ENCODE measurements at regions not wholly inside any gene's neighbourhood (a gene's known extent, or its start where the extent isn't known, plus 50 kb on each side); places are given as distances from the start of the nearest gene placed in this dataset.

- Histone ChIP-seq H3K4me2 (ENCODE audit: low read length) (no peak overlapping the region), H3K27ac (ENCODE audit: low read depth, low read length) (no peak overlapping the region), H3K9me2 (replicated peaks; ENCODE audit: control insufficient read depth, low read length) (no peaks in the 10 kb centered on the region), H3K79me2 (ENCODE audit: control insufficient read depth, low read length) (no peaks in the 10 kb centered on the region), H3K9me3 (ENCODE audit: control insufficient read depth, insufficient read depth, low read length) (peaks cover 7% of the 10 kb centered on the region; the same call in 1 of the 2 replicates), H3K36me3 (ENCODE audit: control insufficient read depth, low read length) (no peaks in the 10 kb centered on the region), H3K4me1 (ENCODE audit: control insufficient read depth, low read length) (no peaks in the 10 kb centered on the region), H4K20me1 (ENCODE audit: control insufficient read depth, insufficient read depth, low read depth, low read length) (no peaks in the 10 kb centered on the region), H3K4me3 (ENCODE audit: low read length) (no peak overlapping the region), H3F3A (ENCODE audit: control insufficient read depth, insufficient read depth) (no peaks in the 10 kb centered on the region), H3K27me3 (ENCODE audit: control insufficient read depth, low read length) (no peaks in the 10 kb centered on the region)
- no peak for TF ChIP-seq EZH2phosphoT487 (IDR thresholded peaks at IDR 0.05; ENCODE audit: borderline replicate concordance, low read length)
- no peak for TF ChIP-seq CTCF (IDR thresholded peaks at IDR 0.05; ENCODE audit: low read depth, low read length, poor library complexity, severe bottlenecking)
These were observed 862.8 kb downstream of the KCNT2 start for GRCh38 chr1:195745189-195746010.

DNA sequence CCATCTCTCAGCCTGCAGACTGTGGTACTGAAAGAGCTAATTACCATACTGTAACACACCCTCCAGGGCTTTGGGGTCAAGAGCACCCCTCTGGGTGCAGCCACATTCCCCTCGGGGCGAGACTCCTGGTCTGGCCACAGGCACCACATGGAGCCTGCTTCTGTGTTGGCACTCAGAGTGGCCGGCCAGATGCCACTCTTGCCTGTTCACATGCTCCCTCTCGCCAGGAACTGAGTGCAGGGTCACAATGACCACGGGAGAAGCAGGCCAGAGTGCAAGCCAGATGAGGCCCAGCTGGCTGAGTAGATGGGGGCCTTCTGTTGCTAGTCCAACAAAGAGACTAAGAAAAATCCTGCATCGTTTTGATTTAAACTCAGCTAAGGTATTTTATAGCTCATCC, 864.0 kb downstream of the KCNT2 start:
- Histone ChIP-seq H3K27me3 (ENCODE audit: control insufficient read depth, low read length) (no peaks in the 10 kb centered on the region), H3K9me3 (ENCODE audit: control insufficient read depth, insufficient read depth, low read length) (peaks cover 7% of the 10 kb centered on the region; the same call in 1 of the 2 replicates), H3K4me1 (ENCODE audit: control insufficient read depth, low read length) (no peaks in the 10 kb centered on the region), H3K36me3 (ENCODE audit: control insufficient read depth, low read length) (no peaks in the 10 kb centered on the region), H3K4me3 (ENCODE audit: low read length) (no peak overlapping the region), H3F3A (ENCODE audit: control insufficient read depth, insufficient read depth) (no peaks in the 10 kb centered on the region), H3K27ac (ENCODE audit: low read depth, low read length) (no peak overlapping the region), H3K79me2 (ENCODE audit: control insufficient read depth, low read length) (no peaks in the 10 kb centered on the region), H3K9me2 (replicated peaks; ENCODE audit: control insufficient read depth, low read length) (no peaks in the 10 kb centered on the region), H3K4me2 (ENCODE audit: low read length) (no peak overlapping the region), H4K20me1 (ENCODE audit: control insufficient read depth, insufficient read depth, low read depth, low read length) (no peaks in the 10 kb centered on the region)
- no peak for TF ChIP-seq EZH2phosphoT487 (IDR thresholded peaks at IDR 0.05; ENCODE audit: borderline replicate concordance, low read length)
- TF ChIP-seq CTCF (IDR thresholded peaks at IDR 0.05; ENCODE audit: low read depth, low read length, poor library complexity, severe bottlenecking), result no peak

GRCh38 chr1:195740862-195741261, 867.4 kb downstream of the KCNT2 start:
- Histone ChIP-seq H3K79me2 (ENCODE audit: control insufficient read depth, low read length) (no peaks in the 10 kb centered on the region), H3K4me3 (ENCODE audit: low read length) (no peak overlapping the region)

More at GRCh38 chr1:195740862-195741261, 867.4 kb downstream of the KCNT2 start:
- TF ChIP-seq EZH2phosphoT487 (IDR thresholded peaks at IDR 0.05; ENCODE audit: borderline replicate concordance, low read length) (no peak), CTCF (IDR thresholded peaks at IDR 0.05; ENCODE audit: low read depth, low read length, poor library complexity, severe bottlenecking) (no peak)
- Histone ChIP-seq H3K27ac (ENCODE audit: low read depth, low read length) (no peak overlapping the region), H3K36me3 (ENCODE audit: control insufficient read depth, low read length) (no peaks in the 10 kb centered on the region), H3K9me3 (ENCODE audit: control insufficient read depth, insufficient read depth, low read length) (peaks cover 7% of the 10 kb centered on the region; the same call in 1 of the 2 replicates), H4K20me1 (ENCODE audit: control insufficient read depth, insufficient read depth, low read depth, low read length) (no peaks in the 10 kb centered on the region), H3F3A (ENCODE audit: control insufficient read depth, insufficient read depth) (no peaks in the 10 kb centered on the region), H3K27me3 (ENCODE audit: control insufficient read depth, low read length) (no peaks in the 10 kb centered on the region), H3K4me2 (ENCODE audit: low read length) (no peak overlapping the region), H3K9me2 (replicated peaks; ENCODE audit: control insufficient read depth, low read length) (no peaks in the 10 kb centered on the region), H3K4me1 (ENCODE audit: control insufficient read depth, low read length) (no peaks in the 10 kb centered on the region)
